GM23338 (cell line): ENCODE measurements at regions not wholly inside any gene's neighbourhood (a gene's known extent, or its start where the extent isn't known, plus 50 kb on each side); places are given as distances from the start of the nearest gene placed in this dataset.

Source experiments
- ATAC-seq: fragments of 200-7000 bp; cut with Tn5 transposase; 3 replicates; pipeline ENCODE4 v1.9.1; 2020
- DNase-seq: peaks from one replicate; pipeline ENCODE4 v3.0.0-alpha.2; 2015; ENCODE audit warnings: low spot score
- H2AFZ ChIP-seq: fragments of 200-600 bp; sonication (generic); 2 replicates; pipeline ENCODE4 v1.8.0; 2016; ENCODE audit warnings: antibody characterized with exemption, mild to moderate bottlenecking, moderate library complexity
- H3F3A ChIP-seq: fragments of 200-600 bp; sonication (generic); replicated peaks from 2 replicates; pipeline ENCODE4 v1.8.0; 2017; ENCODE audit warnings: antibody characterized with exemption, mixed run types, low read depth
- H3K27ac ChIP-seq: fragments of 200-600 bp; sonication (generic); 2 replicates; pipeline ENCODE4 v1.6.1; 2016; ENCODE audit warnings: low read depth
- H3K27me3 ChIP-seq: fragments of 200-600 bp; sonication (generic); 2 replicates; pipeline ENCODE4 v1.8.0; 2016; ENCODE audit warnings: mild to moderate bottlenecking, mixed run types, moderate library complexity; ENCODE audit not compliant: insufficient read depth
- H3K36me3 ChIP-seq: fragments of 200-600 bp; sonication (generic); 2 replicates; pipeline ENCODE4 v1.8.0; 2016; ENCODE audit warnings: mild to moderate bottlenecking; ENCODE audit not compliant: insufficient read depth
- H3K4me1 ChIP-seq: fragments of 200-600 bp; sonication (generic); 2 replicates; pipeline ENCODE4 v1.8.0; 2016; ENCODE audit warnings: mild to moderate bottlenecking, moderate library complexity; ENCODE audit not compliant: insufficient read depth
- H3K4me2 ChIP-seq: fragments of 200-600 bp; sonication (generic); 2 replicates; pipeline ENCODE4 v1.7.1; 2017; ENCODE audit warnings: mixed run types
- H3K4me3 ChIP-seq: fragments of 200-600 bp; sonication (generic); 2 replicates; pipeline ENCODE4 v1.6.1; 2016; ENCODE audit warnings: mixed run types
- H3K79me2 ChIP-seq: fragments of 200-600 bp; sonication (generic); replicated peaks from 2 replicates; pipeline ENCODE4 v1.8.0; 2017; ENCODE audit warnings: mild to moderate bottlenecking; ENCODE audit not compliant: insufficient read depth
- H3K9me2 ChIP-seq: fragments of 200-600 bp; sonication (generic); 2 replicates; pipeline ENCODE4 v1.8.0; 2017; ENCODE audit not compliant: insufficient read depth
- H4K20me1 ChIP-seq: fragments of 200-600 bp; sonication (generic); replicated peaks from 2 replicates; pipeline ENCODE4 v1.8.0; 2017; ENCODE audit warnings: mild to moderate bottlenecking; ENCODE audit not compliant: insufficient read depth
- H3K27ac Mint-ChIP-seq: 2 replicates; pipeline ENCODE4 v1.8.0; 2020; ENCODE audit warnings: inconsistent platforms, mild to moderate bottlenecking, moderate library complexity, mixed read lengths
- H3K27me3 Mint-ChIP-seq: 3 replicates; pipeline ENCODE4 v1.8.0; 2022; ENCODE audit warnings: low read depth, mild to moderate bottlenecking, moderate library complexity, mixed read lengths, inconsistent platforms; ENCODE audit not compliant: insufficient read depth, poor library complexity
- H3K36me3 Mint-ChIP-seq: 3 replicates; pipeline ENCODE4 v1.8.0; 2021; ENCODE audit warnings: low read depth, mild to moderate bottlenecking, inconsistent platforms, moderate library complexity, mixed read lengths
- H3K4me1 Mint-ChIP-seq: 3 replicates; pipeline ENCODE4 v1.8.0; 2020; ENCODE audit warnings: mild to moderate bottlenecking, inconsistent platforms, mixed read lengths
- H3K4me3 Mint-ChIP-seq: 3 replicates; pipeline ENCODE4 v1.8.0; 2021; ENCODE audit warnings: moderate library complexity, mild to moderate bottlenecking, inconsistent platforms, mixed read lengths
- H3K9me3 Mint-ChIP-seq: 3 replicates; pipeline ENCODE4 v1.8.0; 2020; ENCODE audit warnings: moderate library complexity, mild to moderate bottlenecking, inconsistent platforms, mixed read lengths
- CREB1 ChIP-seq: fragments of 250-450 bp; sonication (Bioruptor Pico); IDR thresholded peaks from 2 replicates; pipeline ENCODE4 v1.5.0; 2020; ENCODE audit warnings: low read depth, mild to moderate bottlenecking, moderate library complexity
- ETS1 ChIP-seq: IDR thresholded peaks from 2 replicates; pipeline ENCODE4 v1.6.1; 2016; ENCODE audit warnings: antibody characterized with exemption
- EZH2 ChIP-seq: fragments of 200-600 bp; sonication (generic); IDR thresholded peaks from one replicate; pipeline ENCODE4 v1.8.0; 2017; ENCODE audit warnings: antibody characterized with exemption, mild to moderate bottlenecking, low read depth; ENCODE audit not compliant: unreplicated experiment
- EZH2phosphoT487 ChIP-seq: fragments of 200-600 bp; sonication (generic); IDR thresholded peaks from one replicate; pipeline ENCODE4 v1.8.1; 2018; ENCODE audit warnings: antibody characterized with exemption; ENCODE audit not compliant: unreplicated experiment
- NANOG ChIP-seq: IDR thresholded peaks from 2 replicates; pipeline ENCODE4 v1.6.1; 2016; ENCODE audit warnings: antibody characterized with exemption, borderline replicate concordance
- POLR2AphosphoS5 ChIP-seq: IDR thresholded peaks from 2 replicates; pipeline ENCODE4 v1.6.1; 2016; ENCODE audit warnings: antibody characterized with exemption, low read depth
- REST ChIP-seq: IDR thresholded peaks from one replicate; pipeline ENCODE4 v1.6.1; 2018; ENCODE audit warnings: antibody characterized with exemption; ENCODE audit not compliant: unreplicated experiment
- ZNF114 ChIP-seq: fragments of 250-450 bp; sonication (Bioruptor Pico); IDR thresholded peaks from 2 replicates; pipeline ENCODE4 v1.5.0; 2020; ENCODE audit warnings: mild to moderate bottlenecking, moderate library complexity
- ZNF331 ChIP-seq: fragments of 250-450 bp; sonication (Bioruptor Pico); IDR thresholded peaks from 2 replicates; pipeline ENCODE4 v1.5.0; 2020; ENCODE audit warnings: low read depth, mild to moderate bottlenecking, moderate library complexity
- TF ChIP-seq, protein P1 (sequence below), 2 experiments: fragments of 200-600 bp in 1 of 2; sonication (generic) in 1 of 2; conservative IDR thresholded peaks; 2 replicates each; pipeline versions ENCODE4 v1.5.1 to v1.6.1; 2016 to 2017; ENCODE audit warnings: antibody characterized with exemption in 2 of 2, low read depth in 2 of 2, mild to moderate bottlenecking in 2 of 2, moderate library complexity in 1 of 2
- TF ChIP-seq, protein P2 (sequence below): fragments of 250-450 bp; sonication (Bioruptor Pico); IDR thresholded peaks from 2 replicates; pipeline ENCODE4 v1.5.0; 2020; ENCODE audit warnings: mild to moderate bottlenecking, moderate library complexity

- ATAC-seq (no peak), DNase-seq (no peak)
Measured at GRCh38 chr14:31949709-31950108, 127.4 kb upstream of the ARHGAP5 start.

More at GRCh38 chr14:31949709-31950108, 127.4 kb upstream of the ARHGAP5 start:
- H3K27me3 ChIP-seq: no peaks in the 10 kb centered on the region
- no peaks in the 10 kb centered on the region for H4K20me1 ChIP-seq
- peaks cover 13% of the 10 kb centered on the region for H3K4me1 ChIP-seq
- H2AFZ ChIP-seq: no peak overlapping the region; the same call in 1 of the 2 replicates
- no peaks in the 10 kb centered on the region for H3F3A ChIP-seq
- H3K4me3 Mint-ChIP-seq: no peak overlapping the region
- H3K27ac Mint-ChIP-seq: no peak overlapping the region
- peaks cover 20% of the 10 kb centered on the region for H3K4me1 Mint-ChIP-seq
- H3K27ac ChIP-seq: no peak overlapping the region
- no peaks in the 10 kb centered on the region for H3K79me2 ChIP-seq
- H3K9me3 Mint-ChIP-seq: no peaks in the 10 kb centered on the region
- H3K36me3 Mint-ChIP-seq: no peaks in the 10 kb centered on the region
- no peak for TF ChIP-seq REST
- TF ChIP-seq ZNF331 (CRISPR knock-in tag): no peak
- no peak for TF ChIP-seq POLR2AphosphoS5
- TF ChIP-seq CREB1 (CRISPR knock-in tag): no peak
- TF ChIP-seq NANOG: no peak
- TF ChIP-seq, protein P1, sequence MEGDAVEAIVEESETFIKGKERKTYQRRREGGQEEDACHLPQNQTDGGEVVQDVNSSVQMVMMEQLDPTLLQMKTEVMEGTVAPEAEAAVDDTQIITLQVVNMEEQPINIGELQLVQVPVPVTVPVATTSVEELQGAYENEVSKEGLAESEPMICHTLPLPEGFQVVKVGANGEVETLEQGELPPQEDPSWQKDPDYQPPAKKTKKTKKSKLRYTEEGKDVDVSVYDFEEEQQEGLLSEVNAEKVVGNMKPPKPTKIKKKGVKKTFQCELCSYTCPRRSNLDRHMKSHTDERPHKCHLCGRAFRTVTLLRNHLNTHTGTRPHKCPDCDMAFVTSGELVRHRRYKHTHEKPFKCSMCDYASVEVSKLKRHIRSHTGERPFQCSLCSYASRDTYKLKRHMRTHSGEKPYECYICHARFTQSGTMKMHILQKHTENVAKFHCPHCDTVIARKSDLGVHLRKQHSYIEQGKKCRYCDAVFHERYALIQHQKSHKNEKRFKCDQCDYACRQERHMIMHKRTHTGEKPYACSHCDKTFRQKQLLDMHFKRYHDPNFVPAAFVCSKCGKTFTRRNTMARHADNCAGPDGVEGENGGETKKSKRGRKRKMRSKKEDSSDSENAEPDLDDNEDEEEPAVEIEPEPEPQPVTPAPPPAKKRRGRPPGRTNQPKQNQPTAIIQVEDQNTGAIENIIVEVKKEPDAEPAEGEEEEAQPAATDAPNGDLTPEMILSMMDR (conservative IDR thresholded peaks at IDR 0.05; ENCODE audit: low read depth in 2 of 2): no peak
- TF ChIP-seq EZH2: no peak
- no peak for TF ChIP-seq ZNF114 (CRISPR knock-in tag)
- no peak for TF ChIP-seq ETS1
- TF ChIP-seq, protein P2, sequence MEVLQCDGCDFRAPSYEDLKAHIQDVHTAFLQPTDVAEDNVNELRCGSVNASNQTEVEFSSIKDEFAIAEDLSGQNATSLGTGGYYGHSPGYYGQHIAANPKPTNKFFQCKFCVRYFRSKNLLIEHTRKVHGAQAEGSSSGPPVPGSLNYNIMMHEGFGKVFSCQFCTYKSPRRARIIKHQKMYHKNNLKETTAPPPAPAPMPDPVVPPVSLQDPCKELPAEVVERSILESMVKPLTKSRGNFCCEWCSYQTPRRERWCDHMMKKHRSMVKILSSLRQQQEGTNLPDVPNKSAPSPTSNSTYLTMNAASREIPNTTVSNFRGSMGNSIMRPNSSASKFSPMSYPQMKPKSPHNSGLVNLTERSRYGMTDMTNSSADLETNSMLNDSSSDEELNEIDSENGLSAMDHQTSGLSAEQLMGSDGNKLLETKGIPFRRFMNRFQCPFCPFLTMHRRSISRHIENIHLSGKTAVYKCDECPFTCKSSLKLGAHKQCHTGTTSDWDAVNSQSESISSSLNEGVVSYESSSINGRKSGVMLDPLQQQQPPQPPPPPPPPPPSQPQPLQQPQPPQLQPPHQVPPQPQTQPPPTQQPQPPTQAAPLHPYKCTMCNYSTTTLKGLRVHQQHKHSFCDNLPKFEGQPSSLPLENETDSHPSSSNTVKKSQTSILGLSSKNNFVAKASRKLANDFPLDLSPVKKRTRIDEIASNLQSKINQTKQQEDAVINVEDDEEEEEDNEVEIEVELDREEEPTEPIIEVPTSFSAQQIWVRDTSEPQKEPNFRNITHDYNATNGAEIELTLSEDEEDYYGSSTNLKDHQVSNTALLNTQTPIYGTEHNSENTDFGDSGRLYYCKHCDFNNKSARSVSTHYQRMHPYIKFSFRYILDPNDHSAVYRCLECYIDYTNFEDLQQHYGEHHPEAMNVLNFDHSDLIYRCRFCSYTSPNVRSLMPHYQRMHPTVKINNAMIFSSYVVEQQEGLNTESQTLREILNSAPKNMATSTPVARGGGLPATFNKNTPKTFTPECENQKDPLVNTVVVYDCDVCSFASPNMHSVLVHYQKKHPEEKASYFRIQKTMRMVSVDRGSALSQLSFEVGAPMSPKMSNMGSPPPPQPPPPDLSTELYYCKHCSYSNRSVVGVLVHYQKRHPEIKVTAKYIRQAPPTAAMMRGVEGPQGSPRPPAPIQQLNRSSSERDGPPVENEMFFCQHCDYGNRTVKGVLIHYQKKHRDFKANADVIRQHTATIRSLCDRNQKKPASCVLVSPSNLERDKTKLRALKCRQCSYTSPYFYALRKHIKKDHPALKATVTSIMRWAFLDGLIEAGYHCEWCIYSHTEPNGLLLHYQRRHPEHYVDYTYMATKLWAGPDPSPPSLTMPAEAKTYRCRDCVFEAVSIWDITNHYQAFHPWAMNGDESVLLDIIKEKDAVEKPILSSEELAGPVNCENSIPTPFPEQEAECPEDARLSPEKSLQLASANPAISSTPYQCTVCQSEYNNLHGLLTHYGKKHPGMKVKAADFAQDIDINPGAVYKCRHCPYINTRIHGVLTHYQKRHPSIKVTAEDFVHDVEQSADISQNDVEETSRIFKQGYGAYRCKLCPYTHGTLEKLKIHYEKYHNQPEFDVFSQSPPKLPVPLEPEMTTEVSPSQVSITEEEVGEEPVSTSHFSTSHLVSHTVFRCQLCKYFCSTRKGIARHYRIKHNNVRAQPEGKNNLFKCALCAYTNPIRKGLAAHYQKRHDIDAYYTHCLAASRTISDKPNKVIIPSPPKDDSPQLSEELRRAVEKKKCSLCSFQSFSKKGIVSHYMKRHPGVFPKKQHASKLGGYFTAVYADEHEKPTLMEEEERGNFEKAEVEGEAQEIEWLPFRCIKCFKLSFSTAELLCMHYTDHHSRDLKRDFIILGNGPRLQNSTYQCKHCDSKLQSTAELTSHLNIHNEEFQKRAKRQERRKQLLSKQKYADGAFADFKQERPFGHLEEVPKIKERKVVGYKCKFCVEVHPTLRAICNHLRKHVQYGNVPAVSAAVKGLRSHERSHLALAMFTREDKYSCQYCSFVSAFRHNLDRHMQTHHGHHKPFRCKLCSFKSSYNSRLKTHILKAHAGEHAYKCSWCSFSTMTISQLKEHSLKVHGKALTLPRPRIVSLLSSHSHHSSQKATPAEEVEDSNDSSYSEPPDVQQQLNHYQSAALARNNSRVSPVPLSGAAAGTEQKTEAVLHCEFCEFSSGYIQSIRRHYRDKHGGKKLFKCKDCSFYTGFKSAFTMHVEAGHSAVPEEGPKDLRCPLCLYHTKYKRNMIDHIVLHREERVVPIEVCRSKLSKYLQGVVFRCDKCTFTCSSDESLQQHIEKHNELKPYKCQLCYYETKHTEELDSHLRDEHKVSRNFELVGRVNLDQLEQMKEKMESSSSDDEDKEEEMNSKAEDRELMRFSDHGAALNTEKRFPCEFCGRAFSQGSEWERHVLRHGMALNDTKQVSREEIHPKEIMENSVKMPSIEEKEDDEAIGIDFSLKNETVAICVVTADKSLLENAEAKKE (CRISPR knock-in tag): no peak
- no peak for TF ChIP-seq EZH2phosphoT487
- H3K9me2 ChIP-seq: no peaks in the 10 kb centered on the region
- H3K36me3 ChIP-seq: no peaks in the 10 kb centered on the region; the same call in 1 of the 2 replicates
- no peak overlapping the region for H3K4me2 ChIP-seq
- H3K27me3 Mint-ChIP-seq: peaks cover 7% of the 10 kb centered on the region
- no peak overlapping the region for H3K4me3 ChIP-seq
